NCI-H82 treated with DMSO at 0.1 percent for 48 hours (cell line): ENCODE measurements at regions not wholly inside any gene's neighbourhood (a gene's known extent, or its start where the extent isn't known, plus 50 kb on each side); places are given as distances from the start of the nearest gene placed in this dataset.

Experiments used
- DNase-seq: peaks from one replicate; lab custom pipeline; 2025; ENCODE audit not compliant: unreplicated experiment; lab: John Stamatoyannopoulos, UW

GRCh38 chr21:20554785-20555184 is 443.4 kb upstream of the NCAM2 start:
- no peak for DNase-seq

DNA sequence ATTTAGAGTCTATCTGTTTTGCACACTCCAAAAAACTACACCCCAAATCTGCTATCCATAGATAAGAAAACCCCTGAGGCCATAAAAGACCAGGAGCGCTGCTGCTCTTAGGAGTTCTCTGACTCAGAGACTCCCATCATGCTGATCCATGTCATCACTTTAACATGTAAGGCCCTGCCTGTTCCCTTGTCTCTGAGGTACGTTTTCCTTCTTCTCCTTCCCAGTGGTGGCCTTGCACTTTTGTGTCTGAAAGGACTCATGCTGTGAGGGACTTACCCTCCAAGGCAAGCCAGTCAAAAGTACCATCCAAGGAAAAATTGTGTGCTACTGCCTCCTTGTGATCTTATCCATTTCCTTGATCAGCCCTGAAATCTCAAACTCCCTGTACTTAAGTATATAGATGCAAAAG is 427.4 kb upstream of the NCAM2 start:
- no peak for DNase-seq

- no peak for DNase-seq
Measured at GRCh38 chr21:20572582-20572981, 425.6 kb upstream of the NCAM2 start.

- DNase-seq: no peak
Measured at GRCh38 chr21:20581361-20581760, 416.8 kb upstream of the NCAM2 start.

- no peak for DNase-seq
Measured at GRCh38 chr21:20591284-20591683, 406.9 kb upstream of the NCAM2 start.

DNA sequence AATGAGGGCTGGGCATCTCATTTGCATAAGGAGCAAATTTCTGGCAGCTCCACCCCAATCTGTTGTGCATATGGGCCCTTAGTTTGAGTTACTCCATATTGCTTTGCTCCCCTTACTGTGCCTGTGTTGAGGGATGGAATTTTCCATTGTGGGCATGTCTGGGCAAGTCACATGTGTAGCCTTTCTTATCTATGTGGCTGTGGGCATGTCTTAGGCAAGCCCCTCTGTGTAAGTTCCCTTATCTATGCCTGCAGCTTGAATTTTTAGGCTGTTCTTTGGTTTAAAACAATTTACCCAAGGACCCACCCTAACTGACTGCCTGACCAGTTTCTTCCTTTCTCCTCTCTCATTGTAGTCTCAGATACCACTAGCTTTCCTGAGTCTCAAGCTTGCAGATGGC is 405.7 kb upstream of the NCAM2 start:
- no peak for DNase-seq

- DNase-seq: no peak
Measured at GRCh38 chr21:20603236-20603635, 395.0 kb upstream of the NCAM2 start.

- DNase-seq: no peak
Measured at GRCh38 chr21:20611008-20611407, 387.2 kb upstream of the NCAM2 start.

DNA sequence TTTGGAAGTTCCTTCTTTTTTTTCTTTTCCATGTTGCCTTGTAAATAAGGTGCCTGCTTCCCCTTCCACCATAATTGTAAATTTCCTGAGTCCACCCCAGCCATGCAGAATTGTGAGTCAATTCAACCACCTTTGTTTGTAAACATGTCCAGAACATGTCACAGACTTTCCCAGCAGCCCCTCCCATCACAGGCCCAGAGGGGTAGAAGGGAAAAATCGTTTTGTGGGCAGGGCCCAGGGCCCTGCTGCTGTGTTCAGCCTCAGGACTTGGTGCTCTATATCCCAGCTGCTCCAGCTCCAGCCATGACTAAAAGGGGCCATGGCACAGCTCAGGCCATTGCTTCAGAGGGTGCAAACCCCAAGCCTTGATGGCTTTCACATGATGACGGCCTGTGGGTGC is 384.6 kb upstream of the NCAM2 start:
- no peak for DNase-seq

GRCh38 chr21:20617130-20617529 is 381.1 kb upstream of the NCAM2 start:
- no peak for DNase-seq

- no peak for DNase-seq
Measured at GRCh38 chr21:20618878-20619277, 379.3 kb upstream of the NCAM2 start.

GRCh38 chr21:20627594-20627993 is 370.6 kb upstream of the NCAM2 start:
- no peak for DNase-seq

DNA sequence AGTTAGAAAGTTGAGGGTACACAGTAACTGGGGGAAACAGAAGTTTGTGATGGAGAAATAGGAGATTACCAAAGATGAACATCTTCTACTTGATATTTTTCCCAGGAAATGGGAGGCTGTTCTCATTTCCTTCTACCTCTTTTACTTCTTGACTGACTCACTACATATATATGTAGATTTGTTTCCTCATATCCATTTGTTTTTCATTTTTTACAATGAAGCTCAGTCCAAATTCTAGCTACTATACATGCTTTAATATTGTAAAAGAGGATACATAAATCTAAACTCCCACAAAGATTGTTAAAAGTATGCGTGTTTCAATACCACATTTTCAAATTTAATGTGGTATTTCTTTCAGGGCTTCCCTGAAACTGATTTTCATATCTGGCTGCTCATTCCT is 366.6 kb upstream of the NCAM2 start:
- DNase-seq: no peak

GRCh38 chr21:20639026-20639425 is 359.2 kb upstream of the NCAM2 start:
- no peak for DNase-seq

DNA sequence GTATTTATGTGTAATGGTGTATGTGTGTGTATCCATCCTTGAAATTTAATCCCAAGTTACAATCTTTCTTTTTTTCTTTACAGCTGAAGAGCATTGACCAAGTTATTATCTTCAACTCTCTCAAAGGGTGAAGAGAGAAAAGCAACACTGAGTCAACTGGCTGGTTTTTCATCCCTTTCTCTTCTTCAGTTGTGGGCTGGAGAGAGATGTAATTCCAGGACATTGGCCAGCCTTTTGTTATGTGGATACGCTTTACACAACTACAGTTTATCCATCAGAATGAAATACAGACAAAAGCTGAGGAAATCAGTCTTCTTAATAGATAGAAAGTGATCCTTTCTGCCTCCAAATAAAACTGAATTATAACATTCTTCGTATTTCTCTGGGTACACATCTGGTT is 357.0 kb upstream of the NCAM2 start:
- no peak for DNase-seq

DNA sequence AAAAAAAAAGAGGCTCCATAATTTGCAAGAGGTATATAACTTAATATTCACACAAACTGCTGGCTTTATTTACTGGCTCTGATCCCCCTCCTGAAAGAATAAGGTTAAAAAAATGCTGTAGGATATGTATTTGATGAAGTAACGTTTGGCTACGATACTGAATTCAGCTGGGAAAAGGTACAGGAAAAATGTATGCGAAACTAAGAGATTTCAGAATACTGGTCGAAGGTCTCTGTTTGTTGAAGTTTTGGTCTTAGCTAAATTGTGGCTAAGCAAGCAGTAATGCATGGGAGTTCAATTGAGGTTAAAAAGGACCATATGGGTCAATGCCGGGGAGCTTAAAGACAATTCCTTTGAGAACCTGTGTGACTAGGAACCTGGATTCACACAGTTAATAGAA is 355.5 kb upstream of the NCAM2 start:
- DNase-seq: no peak

- no peak for DNase-seq
Measured at GRCh38 chr21:20644552-20644951, 353.7 kb upstream of the NCAM2 start.

DNA sequence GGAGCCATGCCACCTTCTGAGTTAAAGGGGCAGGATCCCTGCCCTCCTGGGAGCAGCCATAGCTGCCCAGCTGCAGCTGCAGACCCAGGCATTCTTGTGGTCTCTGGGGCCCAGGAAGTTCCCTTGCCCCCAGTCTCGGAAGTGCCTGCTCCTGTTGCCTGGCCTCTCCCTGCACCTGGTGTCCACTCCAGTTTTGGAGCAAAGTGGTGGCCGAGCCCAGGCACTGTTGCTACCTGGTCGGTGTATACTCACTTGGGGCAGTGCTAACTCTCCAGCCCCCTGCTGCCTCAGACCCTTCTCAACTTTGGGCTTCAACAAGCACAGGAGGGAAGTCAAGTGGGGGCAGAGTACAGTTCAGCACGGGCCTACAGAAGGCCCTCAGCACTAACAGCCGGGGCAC is 352.9 kb upstream of the NCAM2 start:
- no peak for DNase-seq

- DNase-seq: no peak
Measured at GRCh38 chr21:20646431-20647165, 351.6 kb upstream of the NCAM2 start.

GRCh38 chr21:20647607-20648006 is 350.6 kb upstream of the NCAM2 start:
- no peak for DNase-seq

DNA sequence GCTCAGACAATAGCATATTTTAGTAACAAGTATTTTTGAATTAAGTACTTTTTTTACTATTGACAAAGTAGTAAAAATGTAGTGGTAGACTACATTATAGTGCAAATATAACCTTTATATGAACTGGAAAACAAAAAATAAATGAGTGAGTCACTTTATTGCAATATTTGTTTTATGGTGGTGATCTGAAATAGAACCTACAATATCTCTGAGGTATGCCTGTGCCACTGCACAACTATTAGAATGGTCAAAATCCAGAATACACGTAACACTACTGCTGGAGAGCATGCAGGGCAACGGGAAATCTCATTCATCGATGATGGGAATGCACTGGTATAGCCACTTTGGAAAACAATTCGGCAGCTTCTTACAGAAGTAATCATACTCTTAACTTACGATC is 349.0 kb upstream of the NCAM2 start:
- DNase-seq: no peak

DNA sequence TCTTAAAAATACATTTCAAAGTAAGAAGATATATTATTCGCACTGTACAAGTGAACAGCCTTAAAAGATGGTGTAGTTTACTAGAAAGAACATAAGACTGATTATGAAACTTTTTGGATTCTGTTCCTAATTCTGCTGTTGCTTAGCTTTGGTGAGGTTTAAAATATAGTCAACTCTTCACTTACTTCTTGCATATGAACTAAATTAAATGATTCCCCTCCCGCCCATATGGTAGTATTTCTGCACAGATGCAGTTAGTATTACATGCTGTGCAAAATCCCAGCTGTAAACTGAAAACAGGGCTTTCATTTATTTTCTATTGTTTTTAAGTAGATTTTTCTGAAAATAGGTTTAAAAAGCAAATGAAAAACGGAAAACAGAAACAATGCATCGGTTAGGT is 345.4 kb upstream of the NCAM2 start:
- no peak for DNase-seq

GRCh38 chr21:20661246-20661645 is 337.0 kb upstream of the NCAM2 start:
- DNase-seq: no peak
